ENCODE measurements at regions not wholly inside any gene's neighbourhood (a gene's known extent, or its start where the extent isn't known, plus 50 kb on each side); places are given as distances from the start of the nearest gene placed in this dataset.

DNA sequence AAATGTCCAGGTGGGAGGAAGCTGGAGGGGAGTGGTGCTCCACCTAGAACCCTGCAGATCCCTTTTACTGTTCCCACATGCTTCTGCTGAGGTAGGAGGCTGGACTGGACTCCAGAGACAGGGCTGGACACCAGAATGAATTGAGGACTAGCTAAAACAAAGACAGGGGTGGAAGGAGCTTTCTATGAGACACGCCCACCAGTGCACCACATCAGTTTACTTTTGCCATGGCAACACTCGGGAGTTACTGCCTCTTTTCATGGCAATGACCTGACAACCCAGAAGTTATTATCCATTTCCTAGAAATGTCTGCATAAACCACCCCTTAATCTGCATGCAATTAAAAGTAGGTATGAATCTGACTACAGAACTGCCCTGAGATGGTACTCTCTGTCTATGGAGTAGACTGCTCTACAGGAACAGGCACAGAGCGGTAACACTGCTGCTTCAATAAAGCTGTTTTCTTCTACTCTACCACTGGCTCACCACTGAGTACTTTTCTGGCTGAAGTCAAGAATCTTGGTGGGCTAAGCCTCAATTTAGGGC is 211.7 kb downstream of the TFAP2C start:
- Histone ChIP-seq H3K27ac (ENCODE audit: insufficient read length, low read depth, low read length) (no peak overlapping the region), H3K4ac (ENCODE audit: low read depth, low read length) (no peak overlapping the region), H2AFZ (ENCODE audit: low read length) (no peak overlapping the region), H3K79me2 (ENCODE audit: insufficient read depth, low read length) (no peaks in the 10 kb centered on the region), H4K91ac (ENCODE audit: insufficient read length, low read depth, low read length) (no peak overlapping the region), H2BK12ac (ENCODE audit: insufficient read length, low read depth, low read length) (no peak overlapping the region), H4K20me1 (ENCODE audit: control insufficient read depth, insufficient read depth, insufficient read length) (no peaks in the 10 kb centered on the region), H3K14ac (ENCODE audit: insufficient read depth, low read length) (no peak overlapping the region), H2BK20ac (ENCODE audit: low read depth, low read length, poor library complexity, severe bottlenecking) (no peak overlapping the region), H2BK15ac (ENCODE audit: low read depth, low read length) (no peak overlapping the region), H3K9ac (ENCODE audit: extremely low read depth, insufficient read length, low read length) (no peak overlapping the region), H3K4me2 (ENCODE audit: insufficient read depth, insufficient read length, low read length) (no peak overlapping the region), H3T11ph (ENCODE audit: low read length) (no peak overlapping the region), H3K9me3 (ENCODE audit: control insufficient read depth, low read depth, low read length) (no peaks in the 10 kb centered on the region), H2BK5ac (ENCODE audit: insufficient read length, low read length) (no peak overlapping the region), H3K23me2 (ENCODE audit: insufficient read length, low read depth, low read length, poor library complexity, severe bottlenecking) (no peaks in the 10 kb centered on the region), H3K23ac (ENCODE audit: insufficient read length, low read depth, low read length) (no peak overlapping the region), H2AK5ac (ENCODE audit: insufficient read length, low read length) (no peak overlapping the region), H3K18ac (ENCODE audit: insufficient read length, low read depth, low read length) (no peak overlapping the region), H3K56ac (ENCODE audit: insufficient read length, low read depth, low read length) (no peak overlapping the region), H3K4me1 (ENCODE audit: insufficient read depth, low read length) (no peaks in the 10 kb centered on the region), H2BK120ac (ENCODE audit: low read depth, low read length, poor library complexity, severe bottlenecking) (no peak overlapping the region), H4K5ac (ENCODE audit: insufficient read length, low read depth, low read length) (no peak overlapping the region), H3K27me3 (ENCODE audit: insufficient read depth, low read length) (no peaks in the 10 kb centered on the region; the same call in 1 of the 2 replicates), H4K8ac (replicated peaks; ENCODE audit: insufficient read length, low read depth, low read length) (no peak overlapping the region), H3K79me1 (ENCODE audit: insufficient read depth, low read depth, low read length, poor library complexity, severe bottlenecking) (no peaks in the 10 kb centered on the region)
- H3K4me3 Mint-ChIP-seq: no peak overlapping the region
- TF ChIP-seq, protein P1, sequence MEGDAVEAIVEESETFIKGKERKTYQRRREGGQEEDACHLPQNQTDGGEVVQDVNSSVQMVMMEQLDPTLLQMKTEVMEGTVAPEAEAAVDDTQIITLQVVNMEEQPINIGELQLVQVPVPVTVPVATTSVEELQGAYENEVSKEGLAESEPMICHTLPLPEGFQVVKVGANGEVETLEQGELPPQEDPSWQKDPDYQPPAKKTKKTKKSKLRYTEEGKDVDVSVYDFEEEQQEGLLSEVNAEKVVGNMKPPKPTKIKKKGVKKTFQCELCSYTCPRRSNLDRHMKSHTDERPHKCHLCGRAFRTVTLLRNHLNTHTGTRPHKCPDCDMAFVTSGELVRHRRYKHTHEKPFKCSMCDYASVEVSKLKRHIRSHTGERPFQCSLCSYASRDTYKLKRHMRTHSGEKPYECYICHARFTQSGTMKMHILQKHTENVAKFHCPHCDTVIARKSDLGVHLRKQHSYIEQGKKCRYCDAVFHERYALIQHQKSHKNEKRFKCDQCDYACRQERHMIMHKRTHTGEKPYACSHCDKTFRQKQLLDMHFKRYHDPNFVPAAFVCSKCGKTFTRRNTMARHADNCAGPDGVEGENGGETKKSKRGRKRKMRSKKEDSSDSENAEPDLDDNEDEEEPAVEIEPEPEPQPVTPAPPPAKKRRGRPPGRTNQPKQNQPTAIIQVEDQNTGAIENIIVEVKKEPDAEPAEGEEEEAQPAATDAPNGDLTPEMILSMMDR (conservative IDR thresholded peaks at IDR 0.05): no peak
- peaks cover 6 to 19% of the 10 kb centered on the region in 2 experiments for H3K4me1 Mint-ChIP-seq
- no peak for DNase-seq
- H3K27me3 Mint-ChIP-seq (ENCODE audit: low read depth): peaks cover 35% of the 10 kb centered on the region
- no peaks in the 10 kb centered on the region for H3K36me3 Mint-ChIP-seq (ENCODE audit: insufficient read depth in 1 of 3, low read depth in 3 of 3)
- no peaks in the 10 kb centered on the region for H3K9me3 Mint-ChIP-seq
- no CpG with 5 or more reads among the region's 3 CpGs for WGBS (ENCODE audit: extremely low coverage, insufficient read length, low lambda C conversion rate)
- no peak overlapping the region for H3K27ac Mint-ChIP-seq
